SU-DHL-6 (cell line): ENCODE measurements at regions not wholly inside any gene's neighbourhood (a gene's known extent, or its start where the extent isn't known, plus 50 kb on each side); places are given as distances from the start of the nearest gene placed in this dataset.

ENCODE experiments used
- CTCF ChIP-seq: fragments of 200-600 bp; sonication (generic); IDR thresholded peaks from one replicate; pipeline ENCODE4 v1.5.1; 2017; ENCODE audit warnings: antibody characterized with exemption, mild to moderate bottlenecking, low read length, moderate library complexity; ENCODE audit not compliant: insufficient read depth, poor library complexity, severe bottlenecking
- EZH2phosphoT487 ChIP-seq: fragments of 200-600 bp; sonication (generic), shearing (Covaris generic); conservative IDR thresholded peaks from 2 replicates; pipeline ENCODE4 v1.6.1; 2018; ENCODE audit warnings: mild to moderate bottlenecking, antibody characterized with exemption, low read length, moderate library complexity, mixed read lengths

GRCh38 chr7:4575254-4575653 is 106.8 kb upstream of the FOXK1 start:
- TF ChIP-seq CTCF, result no peak
- no peak for TF ChIP-seq EZH2phosphoT487
